Suppressor macrophage treated with lipopolysaccharide for 4 hours (primary cell): ENCODE measurements at regions not wholly inside any gene's neighbourhood (a gene's known extent, or its start where the extent isn't known, plus 50 kb on each side); places are given as distances from the start of the nearest gene placed in this dataset.

Source experiments
- DNase-seq: peaks from one replicate; pipeline ENCODE4 v3.0.0-alpha.2; 2020

DNA sequence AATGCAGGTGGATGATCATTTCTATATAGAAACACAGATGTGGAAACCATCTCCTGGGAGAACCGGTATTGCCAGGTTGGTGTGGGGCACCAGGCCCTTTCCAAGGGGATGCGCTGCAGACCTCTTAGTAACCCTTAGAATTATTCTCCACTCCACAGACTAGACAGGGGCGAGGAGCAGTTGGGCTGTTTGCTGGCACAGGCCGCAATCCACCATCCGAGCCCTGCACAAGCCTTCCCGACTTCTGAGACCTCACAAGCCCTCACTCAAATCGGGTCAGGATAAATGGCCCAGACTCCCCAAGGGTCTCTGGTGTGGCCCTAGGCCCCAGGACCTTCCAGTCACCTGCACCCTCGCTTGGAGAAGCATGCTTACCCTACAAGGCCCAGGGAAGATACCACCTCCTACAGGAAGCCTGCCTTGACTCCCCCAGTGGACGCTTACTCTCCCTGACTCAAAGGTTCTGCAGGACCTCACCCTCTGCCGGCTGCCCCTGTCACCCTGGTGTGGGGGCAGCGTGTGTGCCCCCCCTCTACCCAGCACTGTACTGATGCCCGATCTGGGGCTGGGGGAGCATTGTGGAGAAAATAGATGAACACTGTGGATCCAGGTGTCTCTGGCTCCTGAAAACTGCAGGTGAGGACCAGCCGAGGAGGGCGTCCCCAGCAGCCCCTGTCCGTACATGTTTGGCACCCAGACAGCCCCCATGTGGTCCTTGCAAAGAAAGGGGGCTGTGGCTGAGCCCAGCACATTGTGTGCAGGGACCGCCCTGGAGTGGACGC, 49.8 kb upstream of the ACSF3 start:
- DNase-seq, result no peak
